NCI-H2029 (cell line): ENCODE measurements at regions not wholly inside any gene's neighbourhood (a gene's known extent, or its start where the extent isn't known, plus 50 kb on each side); places are given as distances from the start of the nearest gene placed in this dataset.

Experiments used
- DNase-seq: peaks from one replicate; lab custom pipeline; 2025; lab: John Stamatoyannopoulos, UW

DNA sequence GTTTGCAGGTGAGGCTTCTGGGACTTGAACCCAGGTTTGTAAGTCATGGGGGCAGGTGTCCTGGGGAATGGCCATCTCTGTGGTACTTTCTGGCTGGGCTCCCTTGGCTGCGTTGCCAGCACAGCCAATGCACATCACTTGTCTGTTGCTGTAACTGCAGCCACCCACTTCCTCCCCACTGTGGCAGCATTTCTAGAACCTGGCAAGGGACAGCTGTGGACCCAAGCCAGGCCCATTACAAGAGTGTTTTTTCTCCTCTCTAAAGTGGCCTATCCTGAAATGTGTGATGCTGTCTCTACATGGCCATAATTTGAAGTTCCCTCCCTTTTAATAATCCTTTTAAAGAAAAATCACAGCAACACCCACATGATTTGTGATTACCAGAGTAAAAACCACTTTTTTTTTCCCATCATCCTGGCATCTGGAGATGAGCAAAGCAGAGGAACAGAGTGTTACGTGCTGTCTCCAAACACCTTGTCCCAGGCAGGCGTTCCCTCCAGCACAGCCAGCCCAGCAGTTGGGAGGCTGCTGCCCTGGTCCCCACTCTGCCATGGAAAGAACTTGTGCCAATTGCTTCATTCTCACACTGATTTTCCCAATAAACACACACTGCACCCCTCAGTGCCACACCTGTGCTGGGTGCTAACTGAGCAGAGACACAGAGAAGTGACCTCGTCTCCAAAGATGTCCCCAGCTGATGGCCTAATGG lies 360.6 kb upstream of the USP24 start:
- peak; percentile 79 for DNase-seq

- DNase-seq = no peak
Measured at GRCh38 chr1:55574691-55575225, 359.6 kb upstream of the USP24 start.

GRCh38 chr1:55572878-55573734 lies 357.9 kb upstream of the USP24 start:
- DNase-seq = no peak

DNA sequence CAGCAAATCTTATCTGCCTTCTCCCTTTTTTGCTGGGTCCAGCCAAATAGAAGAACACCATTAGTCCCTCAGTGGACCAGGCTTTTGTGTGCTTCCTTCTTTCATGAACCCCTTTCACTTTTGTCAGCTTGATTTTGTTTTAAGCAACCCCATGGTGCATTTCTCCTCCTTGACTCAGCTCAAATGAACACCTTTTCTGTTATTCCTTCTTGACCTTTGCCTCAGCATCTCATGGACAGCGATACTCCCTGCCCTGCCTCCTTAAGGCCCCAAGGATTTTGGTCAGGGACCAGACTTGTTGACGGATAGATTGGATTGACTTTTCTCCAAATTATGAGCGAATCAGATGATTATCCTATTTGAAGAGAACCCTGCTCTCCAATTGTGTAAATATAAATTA lies 356.6 kb upstream of the USP24 start:
- DNase-seq = no peak

DNA sequence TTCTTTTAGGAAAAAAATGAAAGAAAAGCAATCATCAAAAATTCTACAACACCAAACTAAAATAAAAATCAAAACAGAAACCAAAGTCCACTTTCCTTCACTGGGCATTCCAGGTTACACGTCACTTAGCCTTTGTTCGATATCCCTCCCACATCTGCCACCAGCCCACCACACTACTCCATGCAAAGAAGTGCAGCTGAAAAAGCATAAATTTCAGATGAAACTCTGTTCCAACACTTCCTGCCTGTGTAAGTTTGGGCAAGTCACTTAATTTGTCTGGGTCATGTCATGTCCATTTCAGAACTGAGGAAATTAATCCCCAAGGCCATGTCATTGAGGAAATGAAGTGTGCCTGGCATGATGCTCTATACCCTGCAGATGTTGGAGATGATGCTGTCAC lies 354.3 kb upstream of the USP24 start:
- no peak for DNase-seq

DNA sequence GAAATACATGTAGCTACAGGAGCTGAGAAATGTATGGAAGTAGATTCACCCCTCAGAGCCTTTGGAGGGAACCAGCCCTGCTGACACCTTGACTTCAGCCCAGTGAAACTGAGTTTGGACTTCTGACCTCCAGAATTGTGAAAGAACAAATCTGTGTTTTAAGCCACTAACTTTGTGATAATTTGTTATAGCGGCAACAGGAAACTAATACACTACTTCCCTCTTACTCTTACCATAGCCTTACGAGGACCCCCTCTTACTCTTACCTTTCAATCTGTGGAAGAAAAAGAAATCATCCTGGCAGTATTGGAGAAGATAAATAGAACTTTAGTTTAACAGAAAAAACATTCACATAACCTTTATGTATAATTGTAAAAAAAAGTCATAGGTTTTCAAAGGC lies 353.6 kb upstream of the USP24 start:
- DNase-seq = no peak

GRCh38 chr1:55560266-55560665 lies 345.1 kb upstream of the USP24 start:
- no peak for DNase-seq

DNA sequence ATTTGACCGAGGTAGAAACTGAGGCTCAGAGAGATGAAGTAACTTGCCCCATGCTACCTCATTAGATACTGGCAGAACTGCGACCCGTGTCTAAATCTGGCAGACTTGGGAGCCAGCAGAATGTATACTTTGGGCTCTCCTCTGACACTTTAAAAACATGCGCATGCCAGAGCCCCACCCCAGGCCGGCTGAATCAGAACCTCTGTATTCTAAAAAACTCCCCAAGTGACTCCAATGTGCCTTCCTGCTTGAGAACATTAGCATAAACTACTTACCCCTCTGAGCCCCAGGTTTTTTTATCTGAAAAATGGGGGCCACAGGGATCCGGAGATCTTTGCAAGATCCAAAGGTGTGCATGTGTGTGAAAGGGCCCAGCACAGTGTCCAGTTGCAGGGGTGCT lies 344.7 kb upstream of the USP24 start:
- no peak for DNase-seq

GRCh38 chr1:55559161-55559611 lies 344.0 kb upstream of the USP24 start:
- DNase-seq = no peak

GRCh38 chr1:55558515-55558914 lies 343.4 kb upstream of the USP24 start:
- DNase-seq = no peak

DNA sequence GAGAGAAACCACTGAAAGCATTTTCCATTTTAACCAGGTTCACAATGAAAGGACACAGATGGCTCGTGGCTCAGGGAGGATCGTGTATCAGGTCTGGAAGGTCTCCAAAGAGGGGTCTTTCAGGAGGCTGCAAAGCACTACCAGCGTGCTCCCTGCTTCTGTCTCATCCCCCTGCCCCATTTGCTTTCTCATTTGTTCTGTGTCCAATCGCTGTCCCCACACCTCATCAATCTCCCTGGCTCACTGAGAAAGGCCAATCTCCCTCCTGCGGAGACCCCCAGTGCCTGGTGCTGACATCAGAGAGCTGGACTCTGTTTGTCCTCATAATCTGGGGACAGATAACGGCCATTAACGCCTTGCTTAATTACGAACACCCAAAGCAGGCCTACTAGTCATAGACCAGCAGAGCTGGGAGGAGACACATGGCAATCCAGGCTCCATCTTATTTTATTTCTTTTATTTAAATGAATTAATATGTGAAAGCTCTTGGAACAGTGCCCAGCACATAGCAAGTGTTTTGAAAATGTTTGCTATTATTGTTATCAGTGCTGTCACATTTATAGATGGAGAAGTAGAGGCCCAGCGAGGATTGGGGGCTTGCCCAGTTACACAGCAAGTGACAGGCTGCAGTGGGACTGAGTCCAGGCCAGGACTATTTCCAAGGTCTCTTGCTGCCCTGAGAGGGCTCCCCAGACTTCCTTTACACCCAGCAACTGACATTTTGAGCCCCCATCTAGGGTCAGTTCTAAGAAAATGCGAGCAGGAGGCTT lies 341.0 kb upstream of the USP24 start:
- DNase-seq = no peak

DNA sequence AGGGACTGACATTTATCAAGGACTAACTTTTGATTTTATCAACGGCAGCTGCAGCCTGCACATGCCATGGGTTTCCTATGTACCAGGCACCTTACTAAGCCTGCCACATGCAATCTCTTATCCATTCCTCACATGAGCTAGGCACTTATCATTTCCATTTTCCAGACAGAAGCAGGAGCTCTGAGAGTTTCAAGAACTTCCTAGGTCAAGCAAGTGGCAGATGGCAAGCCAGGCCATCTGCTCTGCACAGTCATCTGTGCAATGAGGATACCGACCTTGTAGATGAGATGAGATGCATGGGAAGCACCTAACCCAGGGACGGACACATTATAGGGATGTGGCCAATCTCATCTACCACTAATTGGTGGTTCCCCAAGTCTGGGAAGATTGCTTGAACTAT lies 339.4 kb upstream of the USP24 start:
- no peak for DNase-seq

GRCh38 chr1:55552636-55553035 lies 337.5 kb upstream of the USP24 start:
- DNase-seq = no peak

DNA sequence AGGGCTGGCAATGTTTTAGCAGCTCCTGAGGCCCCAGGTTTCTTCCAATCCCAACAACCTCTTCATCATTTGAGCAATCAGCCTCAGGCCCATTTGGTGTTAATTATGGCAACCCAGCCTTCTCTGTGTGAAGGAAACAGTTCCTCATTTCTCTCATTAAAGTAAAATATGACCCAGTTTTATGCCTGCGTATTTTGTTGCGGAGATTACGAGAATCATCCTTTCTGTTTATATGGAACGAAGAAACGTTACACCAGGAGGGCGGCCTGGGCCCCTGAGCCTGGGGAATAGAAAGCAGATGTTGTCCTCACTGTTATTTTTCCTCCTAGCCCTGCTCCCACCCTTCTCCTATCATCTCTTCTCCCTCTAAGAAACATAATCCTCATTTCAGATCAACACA lies 332.2 kb upstream of the USP24 start:
- DNase-seq = no peak

DNA sequence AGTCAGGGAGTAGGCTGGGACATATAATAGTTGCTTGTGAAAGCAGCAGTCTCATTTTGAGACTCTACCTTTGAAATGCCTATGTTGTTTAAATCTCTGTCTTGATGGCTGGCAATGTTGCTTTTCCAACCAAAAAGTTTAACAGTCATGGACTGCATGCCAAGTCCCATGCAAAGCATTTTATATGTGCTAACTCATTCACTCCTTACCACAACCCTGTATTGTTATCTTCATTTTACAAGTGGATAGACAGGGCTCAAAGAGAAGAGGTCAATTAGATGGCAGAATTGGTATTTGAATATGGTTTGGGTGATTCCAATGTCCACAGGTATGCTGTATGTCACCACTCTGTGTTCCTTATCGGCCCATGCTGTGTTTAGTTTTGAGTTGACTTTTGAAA lies 331.4 kb upstream of the USP24 start:
- DNase-seq = no peak

- no peak for DNase-seq
Measured at GRCh38 chr1:55544826-55545225, 329.7 kb upstream of the USP24 start.

GRCh38 chr1:55542901-55543504 lies 327.8 kb upstream of the USP24 start:
- no peak for DNase-seq

DNA sequence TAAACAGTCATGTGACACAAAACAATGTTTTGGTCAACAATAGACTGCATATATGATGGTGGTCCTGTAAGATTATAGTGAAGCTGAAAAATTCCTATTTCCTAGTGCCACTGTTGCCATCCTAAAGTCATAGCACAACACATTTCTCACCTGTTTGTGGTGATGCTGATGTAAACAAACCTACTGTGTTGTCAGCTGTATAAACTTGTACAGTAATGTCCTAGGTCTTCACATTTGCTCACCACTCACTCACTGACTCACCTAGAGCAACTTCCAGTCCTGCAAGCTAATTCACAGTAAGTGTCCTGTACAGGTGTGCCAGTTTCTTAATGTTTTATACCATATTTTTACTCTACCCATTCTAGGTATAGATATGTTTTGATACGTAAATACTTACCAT lies 326.1 kb upstream of the USP24 start:
- no peak for DNase-seq

GRCh38 chr1:55539652-55540512 lies 324.7 kb upstream of the USP24 start:
- DNase-seq = peak; percentile 54

GRCh38 chr1:55538428-55538827 lies 323.3 kb upstream of the USP24 start:
- DNase-seq = no peak

- DNase-seq = no peak
Measured at GRCh38 chr1:55536545-55536865, 321.3 kb upstream of the USP24 start.
